SU-DHL-6 (cell line): ENCODE measurements at regions not wholly inside any gene's neighbourhood (a gene's known extent, or its start where the extent isn't known, plus 50 kb on each side); places are given as distances from the start of the nearest gene placed in this dataset.

Source experiments
- H2AFZ ChIP-seq: fragments of 200-600 bp; sonication (generic); 2 replicates; pipeline ENCODE4 v1.6.1; 2014; ENCODE audit warnings: low read depth, mild to moderate bottlenecking, moderate library complexity, mixed read lengths, antibody characterized with exemption, low read length; ENCODE audit not compliant: severe bottlenecking
- H3F3A ChIP-seq: fragments of 200-600 bp; shearing (Covaris generic); 2 replicates; pipeline ENCODE4 v1.6.0; 2016; ENCODE audit warnings: antibody characterized with exemption, mild to moderate bottlenecking; ENCODE audit not compliant: insufficient read depth
- H3K27ac ChIP-seq: fragments of 200-600 bp; sonication (generic); 2 replicates; pipeline ENCODE4 v1.5.1; 2016; ENCODE audit warnings: low read depth, mild to moderate bottlenecking, low read length, moderate library complexity, mixed read lengths
- H3K27me3 ChIP-seq: fragments of 200-600 bp; sonication (generic), shearing (Covaris generic); 2 replicates; pipeline ENCODE4 v1.6.0; 2014; ENCODE audit warnings: mild to moderate bottlenecking, low read length
- H3K36me3 ChIP-seq: fragments of 200-600 bp; sonication (generic); 2 replicates; pipeline ENCODE4 v1.6.1; 2014; ENCODE audit warnings: mild to moderate bottlenecking, low read length, mixed read lengths
- H3K4me2 ChIP-seq: fragments of 300-600, 200-600 bp; shearing (Covaris generic), sonication (generic); 2 replicates; pipeline ENCODE4 v1.6.0; 2014; ENCODE audit warnings: low read length, low read depth, mild to moderate bottlenecking; ENCODE audit not compliant: poor library complexity, severe bottlenecking
- H3K4me3 ChIP-seq: fragments of 200-600 bp; sonication (generic); 2 replicates; pipeline ENCODE4 v1.5.1; 2014; ENCODE audit warnings: antibody characterized with exemption, low read length, mild to moderate bottlenecking, mixed read lengths; ENCODE audit not compliant: insufficient read depth, poor library complexity, severe bottlenecking
- H3K79me2 ChIP-seq: fragments of 200-600 bp; sonication (generic); 2 replicates; pipeline ENCODE4 v1.6.1; 2014; ENCODE audit warnings: mild to moderate bottlenecking, low read length, moderate library complexity; ENCODE audit not compliant: insufficient read depth
- H3K9ac ChIP-seq: fragments of 200-600 bp; sonication (generic); 2 replicates; pipeline ENCODE4 v1.7.0; 2014; ENCODE audit warnings: mild to moderate bottlenecking, low read length
- H3K9me2 ChIP-seq: fragments of 200-600 bp; sonication (generic); replicated peaks from 2 replicates; pipeline ENCODE4 v1.6.1; 2014; ENCODE audit warnings: low read length; ENCODE audit not compliant: insufficient read depth
- H3K9me3 ChIP-seq: fragments of 200-600 bp; sonication (generic); 2 replicates; pipeline ENCODE4 v1.6.1; 2014; ENCODE audit warnings: low read length, mixed read lengths; ENCODE audit not compliant: insufficient read depth
- H4K20me1 ChIP-seq: fragments of 200-600 bp; sonication (generic); 2 replicates; pipeline ENCODE4 v1.6.1; 2014; ENCODE audit warnings: low read depth, mild to moderate bottlenecking, antibody characterized with exemption, low read length, moderate library complexity, mixed read lengths
- CTCF ChIP-seq: fragments of 200-600 bp; sonication (generic); IDR thresholded peaks from one replicate; pipeline ENCODE4 v1.5.1; 2017; ENCODE audit warnings: antibody characterized with exemption, mild to moderate bottlenecking, low read length, moderate library complexity; ENCODE audit not compliant: insufficient read depth, poor library complexity, severe bottlenecking
- EZH2phosphoT487 ChIP-seq: fragments of 200-600 bp; sonication (generic), shearing (Covaris generic); conservative IDR thresholded peaks from 2 replicates; pipeline ENCODE4 v1.6.1; 2018; ENCODE audit warnings: mild to moderate bottlenecking, antibody characterized with exemption, low read length, moderate library complexity, mixed read lengths

DNA sequence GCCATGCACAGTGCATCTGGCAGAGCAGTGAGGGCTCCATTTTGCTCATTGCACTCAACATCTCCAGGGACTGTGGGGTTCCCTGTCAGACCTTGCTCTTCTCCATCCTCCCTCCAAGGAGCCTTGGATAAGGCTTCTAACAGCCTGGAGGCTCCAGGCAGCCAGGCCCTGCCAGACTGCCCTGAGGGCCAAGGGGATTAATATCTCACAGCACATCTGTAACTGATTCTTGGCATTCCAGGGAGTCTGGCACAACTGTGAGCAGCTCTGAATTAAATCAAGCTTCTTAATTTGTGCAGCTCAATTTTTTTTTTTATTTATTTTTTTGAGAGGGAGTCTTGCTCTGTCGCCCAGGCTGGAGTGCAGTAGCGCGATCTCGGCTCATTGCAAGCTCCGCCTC lies 224.5 kb upstream of the PGRMC2 start:
- no peak for TF ChIP-seq EZH2phosphoT487
- TF ChIP-seq CTCF: no peak
- Histone ChIP-seq H3K9me3 (no peaks in the 10 kb centered on the region), H3K9ac (no peak overlapping the region), H3K27me3 (no peaks in the 10 kb centered on the region), H4K20me1 (no peaks in the 10 kb centered on the region), H3F3A (no peaks in the 10 kb centered on the region), H3K9me2 (no peaks in the 10 kb centered on the region), H3K27ac (no peak overlapping the region), H3K4me2 (no peak overlapping the region), H3K79me2 (no peaks in the 10 kb centered on the region), H2AFZ (no peak overlapping the region), H3K4me3 (no peak overlapping the region), H3K36me3 (no peaks in the 10 kb centered on the region)

GRCh38 chr4:128510850-128511249 lies 223.2 kb upstream of the PGRMC2 start:
- H3K27ac ChIP-seq: no peak overlapping the region
- no peak overlapping the region for H3K4me2 ChIP-seq
- H3K36me3 ChIP-seq: no peaks in the 10 kb centered on the region
- no peaks in the 10 kb centered on the region for H3K9me3 ChIP-seq
- no peaks in the 10 kb centered on the region for H4K20me1 ChIP-seq
- H2AFZ ChIP-seq: no peak overlapping the region
- H3K4me3 ChIP-seq: no peak overlapping the region
- H3K79me2 ChIP-seq: no peaks in the 10 kb centered on the region
- H3K9ac ChIP-seq: no peak overlapping the region
- H3K9me2 ChIP-seq: no peaks in the 10 kb centered on the region
- no peaks in the 10 kb centered on the region for H3F3A ChIP-seq
- no peak for TF ChIP-seq CTCF
- TF ChIP-seq EZH2phosphoT487: no peak
- H3K27me3 ChIP-seq: no peaks in the 10 kb centered on the region

- no peak overlapping the region for H3K4me2 ChIP-seq
- H2AFZ ChIP-seq: no peak overlapping the region
- H3K36me3 ChIP-seq: no peaks in the 10 kb centered on the region
- H3K9me3 ChIP-seq: no peaks in the 10 kb centered on the region
- no peak overlapping the region for H3K9ac ChIP-seq
- H3K4me3 ChIP-seq: no peak overlapping the region
- H3F3A ChIP-seq: no peaks in the 10 kb centered on the region
- no peak overlapping the region for H3K27ac ChIP-seq
- TF ChIP-seq EZH2phosphoT487: no peak
- no peak for TF ChIP-seq CTCF
- H3K27me3 ChIP-seq: no peaks in the 10 kb centered on the region
- no peaks in the 10 kb centered on the region for H3K9me2 ChIP-seq
- no peaks in the 10 kb centered on the region for H3K79me2 ChIP-seq
- H4K20me1 ChIP-seq: no peaks in the 10 kb centered on the region
These were observed 215.4 kb upstream of the PGRMC2 start for GRCh38 chr4:128502818-128503527.
